Osteoblast (primary cell): ENCODE measurements at regions not wholly inside any gene's neighbourhood (a gene's known extent, or its start where the extent isn't known, plus 50 kb on each side); places are given as distances from the start of the nearest gene placed in this dataset.

ENCODE experiments used
- DNase-seq: peaks from one replicate; pipeline ENCODE4 v3.0.0; 2011; ENCODE audit warnings: low spot score, mixed read lengths; ENCODE audit not compliant: insufficient read length; ENCODE audit errors: missing footprints
- H2AFZ ChIP-seq: 2 replicates; pipeline ENCODE4 v1.6.0; 2011; ENCODE audit warnings: mild to moderate bottlenecking, low read length
- H3K27ac ChIP-seq: 2 replicates; pipeline ENCODE4 v1.5.1; 2011; ENCODE audit warnings: mild to moderate bottlenecking, low read depth, low read length, moderate library complexity
- H3K27me3 ChIP-seq: 2 replicates; pipeline ENCODE4 v1.6.0; 2012; ENCODE audit warnings: mild to moderate bottlenecking, control low read depth, inconsistent platforms, low read length, moderate library complexity; ENCODE audit not compliant: insufficient read depth
- H3K36me3 ChIP-seq: 2 replicates; pipeline ENCODE4 v1.5.1; 2011; ENCODE audit warnings: mild to moderate bottlenecking, low read length, control low read depth, moderate library complexity; ENCODE audit not compliant: insufficient read depth
- H3K4me1 ChIP-seq: 2 replicates; pipeline ENCODE4 v1.5.1; 2011; ENCODE audit warnings: mild to moderate bottlenecking, low read length, control low read depth, moderate library complexity; ENCODE audit not compliant: insufficient read depth
- H3K4me2 ChIP-seq: 2 replicates; pipeline ENCODE4 v1.6.0; 2011; ENCODE audit warnings: mild to moderate bottlenecking, low read length; ENCODE audit not compliant: insufficient read depth
- H3K4me3 ChIP-seq: fragments of 200-600 bp; sonication (generic); 3 replicates; pipeline ENCODE4 v1.5.1; 2012; ENCODE audit warnings: mild to moderate bottlenecking, low read length, inconsistent platforms; ENCODE audit not compliant: insufficient read depth
- H3K79me2 ChIP-seq: 2 replicates; pipeline ENCODE4 v1.6.0; 2012; ENCODE audit warnings: mild to moderate bottlenecking, low read length, control low read depth, inconsistent platforms; ENCODE audit not compliant: insufficient read depth
- H3K9me3 ChIP-seq: 2 replicates; pipeline ENCODE4 v1.5.1; 2011; ENCODE audit warnings: low read depth, low read length, control low read depth
- H4K20me1 ChIP-seq: 2 replicates; pipeline ENCODE4 v1.6.0; 2012; ENCODE audit warnings: mild to moderate bottlenecking, low read length, control low read depth; ENCODE audit not compliant: insufficient read depth
- CTCF ChIP-seq: IDR thresholded peaks from 2 replicates; pipeline ENCODE4 v1.5.1; 2011; ENCODE audit warnings: mild to moderate bottlenecking, low read depth, low read length, moderate library complexity; ENCODE audit errors: extremely low read depth

GRCh38 chr14:39863441-39863840 lies 431.2 kb upstream of the FBXO33 start:
- Histone ChIP-seq H3K4me1 (no peaks in the 10 kb centered on the region), H3K36me3 (no peaks in the 10 kb centered on the region), H3K79me2 (no peaks in the 10 kb centered on the region), H2AFZ (no peak overlapping the region), H4K20me1 (no peaks in the 10 kb centered on the region), H3K27me3 (no peaks in the 10 kb centered on the region), H3K27ac (no peak overlapping the region), H3K4me3 (no peak overlapping the region), H3K9me3 (no peaks in the 10 kb centered on the region), H3K4me2 (no peak overlapping the region)
- no peak for TF ChIP-seq CTCF
- DNase-seq: no peak

- no peak overlapping the region for H3K4me2 ChIP-seq
- H3K27ac ChIP-seq: no peak overlapping the region
- no peak for DNase-seq
- H3K4me1 ChIP-seq: no peaks in the 10 kb centered on the region
- no peaks in the 10 kb centered on the region for H3K9me3 ChIP-seq
- TF ChIP-seq CTCF: no peak
- H3K4me3 ChIP-seq: no peak overlapping the region
- no peaks in the 10 kb centered on the region for H3K27me3 ChIP-seq
- H2AFZ ChIP-seq: no peak overlapping the region
- H4K20me1 ChIP-seq: no peaks in the 10 kb centered on the region
- H3K36me3 ChIP-seq: no peaks in the 10 kb centered on the region
- no peaks in the 10 kb centered on the region for H3K79me2 ChIP-seq
Measured at GRCh38 chr14:39861696-39862095, 429.5 kb upstream of the FBXO33 start.

- Histone ChIP-seq H3K4me1 (no peaks in the 10 kb centered on the region), H3K27ac (no peak overlapping the region), H3K4me2 (no peak overlapping the region), H3K4me3 (no peak overlapping the region), H3K79me2 (no peaks in the 10 kb centered on the region), H3K9me3 (no peaks in the 10 kb centered on the region), H3K27me3 (no peaks in the 10 kb centered on the region), H2AFZ (no peak overlapping the region), H3K36me3 (no peaks in the 10 kb centered on the region), H4K20me1 (no peaks in the 10 kb centered on the region)
- DNase-seq: no peak
- no peak for TF ChIP-seq CTCF
Measured at GRCh38 chr14:39861229-39861600, 429.0 kb upstream of the FBXO33 start.

- Histone ChIP-seq H3K79me2 (no peaks in the 10 kb centered on the region), H3K4me3 (no peak overlapping the region), H4K20me1 (no peaks in the 10 kb centered on the region), H3K27me3 (no peaks in the 10 kb centered on the region), H3K27ac (no peak overlapping the region), H3K4me1 (no peaks in the 10 kb centered on the region), H3K9me3 (no peaks in the 10 kb centered on the region), H3K36me3 (no peaks in the 10 kb centered on the region), H2AFZ (no peak overlapping the region), H3K4me2 (no peak overlapping the region)
- DNase-seq: no peak
- TF ChIP-seq CTCF: no peak
Measured at GRCh38 chr14:39860596-39861228, 428.5 kb upstream of the FBXO33 start.
